ENCODE measurements at regions not wholly inside any gene's neighbourhood (a gene's known extent, or its start where the extent isn't known, plus 50 kb on each side); places are given as distances from the start of the nearest gene placed in this dataset.
"Not testable (repeated sequence)": the region's sequence is repeated elsewhere in the genome, so short reads cannot be mapped to it uniquely, and the experiment has no call there.

DNA sequence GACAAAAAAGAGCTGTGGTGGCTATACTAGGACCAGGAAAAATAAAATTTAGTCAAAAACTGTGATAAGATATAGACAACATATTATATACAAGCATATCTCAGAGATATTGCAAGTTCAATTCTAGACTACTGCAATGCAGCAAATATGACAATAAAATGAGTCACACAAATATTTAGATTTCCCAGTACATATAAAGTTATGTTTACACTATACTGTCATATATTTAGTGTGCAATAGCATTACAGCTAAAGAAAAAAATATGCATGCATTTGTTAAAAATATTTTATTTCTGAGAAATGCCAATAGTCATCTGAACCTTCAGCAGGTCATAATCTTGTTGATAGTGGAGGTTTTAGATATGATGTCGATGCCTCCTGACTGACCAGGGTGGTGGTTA is 72.1 kb downstream of the AKR1C4 start:
- no peak for DNase-seq

- no peak for DNase-seq
Observed at GRCh38 chr10:5269791-5270190, 73.2 kb downstream of the AKR1C4 start.

DNA sequence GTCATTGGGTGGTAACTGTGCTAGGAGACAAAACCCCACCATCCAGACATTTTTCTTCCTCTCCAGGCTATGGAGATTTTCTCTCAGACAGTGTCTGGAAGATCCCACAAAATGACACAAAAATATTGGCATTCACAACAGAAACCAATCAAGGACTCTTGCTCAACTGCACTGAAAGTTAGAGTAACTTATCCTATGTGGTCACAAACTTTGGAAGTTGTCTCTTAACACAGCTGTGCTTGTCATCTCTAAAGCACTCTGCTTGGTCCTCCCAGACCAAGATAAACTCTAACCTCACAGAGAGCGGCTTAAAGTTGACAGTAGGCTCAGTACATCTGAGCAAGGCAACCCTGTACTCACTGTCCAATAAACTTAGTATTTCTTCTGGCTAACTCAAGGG is 74.9 kb downstream of the AKR1C4 start:
- no peak for DNase-seq

- no peak for DNase-seq
Observed at GRCh38 chr10:5272065-5272803, 75.6 kb downstream of the AKR1C4 start.

DNA sequence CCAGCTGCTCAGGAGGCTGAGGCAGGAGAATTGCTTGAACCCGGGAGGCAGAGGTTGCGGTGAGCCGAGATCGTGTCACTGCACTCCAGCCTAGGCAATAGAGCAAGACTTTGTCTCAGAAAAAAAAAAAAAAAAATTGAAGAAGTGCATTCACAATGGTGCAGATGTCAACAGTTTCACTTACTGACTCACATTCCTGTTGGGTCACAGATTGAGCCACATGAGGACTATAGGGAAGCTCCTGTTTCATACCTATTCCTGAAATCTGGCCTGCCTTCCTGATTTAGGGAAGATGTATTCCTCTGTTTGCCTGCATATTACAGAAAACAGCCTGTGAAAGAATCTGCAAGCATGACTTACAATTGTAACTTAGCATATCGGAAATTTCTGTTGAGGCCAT is 78.2 kb downstream of the AKR1C4 start:
- no peak for DNase-seq

DNA sequence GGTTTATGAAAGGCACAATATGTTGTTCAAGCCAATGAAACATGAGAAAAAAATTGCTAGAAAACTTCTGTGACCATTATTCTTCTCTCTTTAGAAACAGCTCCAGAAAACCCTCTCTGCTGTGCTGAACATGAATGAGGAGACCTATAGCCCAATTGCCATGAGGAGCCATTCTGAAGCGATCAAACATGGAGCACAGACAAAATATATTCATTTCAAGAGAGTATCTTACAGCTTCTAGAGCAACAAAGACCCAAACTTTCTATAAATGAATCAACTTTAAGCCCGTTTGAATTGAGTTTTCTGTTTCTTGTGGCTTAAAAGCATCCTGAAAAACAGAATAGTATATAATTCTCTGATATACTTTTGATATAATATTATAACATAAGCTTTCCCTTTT is 83.4 kb upstream of the UCN3 start:
- no peak for DNase-seq

GRCh38 chr10:5282137-5282536 is 82.6 kb upstream of the UCN3 start:
- DNase-seq: no peak

DNA sequence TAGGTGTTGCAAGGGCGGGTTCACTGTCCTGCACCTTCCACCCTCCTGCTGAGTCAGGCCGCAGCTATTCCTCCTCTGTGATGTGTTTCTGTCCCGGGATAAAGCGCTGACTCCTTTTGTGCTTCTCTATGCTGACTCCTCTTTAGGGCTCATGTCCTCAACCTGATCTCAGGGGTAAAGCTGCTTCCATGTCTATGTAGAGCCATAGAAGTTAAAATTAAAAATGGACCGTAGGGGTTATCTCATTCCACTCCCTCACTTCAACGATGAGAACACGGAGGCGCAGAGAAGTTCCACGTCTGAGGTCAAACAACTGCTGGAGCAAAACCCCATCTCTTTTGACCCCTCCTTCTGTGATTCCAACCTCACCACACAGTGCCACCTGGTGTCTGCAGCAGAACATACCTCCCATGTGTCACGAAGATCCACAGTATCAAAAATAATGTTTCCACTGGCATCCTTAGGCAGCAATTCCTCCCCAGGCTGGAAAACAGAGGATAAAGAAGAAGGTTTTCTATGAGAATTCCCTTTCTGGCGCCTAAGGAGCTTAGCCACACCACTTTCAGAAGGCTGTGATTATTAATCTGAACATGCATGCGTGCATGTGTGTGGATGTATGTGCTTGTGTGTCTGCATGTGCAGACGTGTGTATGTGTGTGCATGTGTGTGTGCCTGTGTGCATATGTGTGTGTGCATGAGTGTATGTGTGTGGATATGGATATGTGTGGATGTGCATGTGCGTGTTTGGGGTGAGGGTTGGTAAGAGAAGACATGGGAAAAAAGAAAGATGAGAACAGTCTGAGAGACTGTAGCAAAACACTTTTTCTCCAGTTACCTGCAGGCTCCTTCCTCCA is 81.2 kb upstream of the UCN3 start:
- peak; percentile 13 for DNase-seq

- no peak for DNase-seq
Observed at GRCh38 chr10:5284311-5285057, 80.3 kb upstream of the UCN3 start.

DNA sequence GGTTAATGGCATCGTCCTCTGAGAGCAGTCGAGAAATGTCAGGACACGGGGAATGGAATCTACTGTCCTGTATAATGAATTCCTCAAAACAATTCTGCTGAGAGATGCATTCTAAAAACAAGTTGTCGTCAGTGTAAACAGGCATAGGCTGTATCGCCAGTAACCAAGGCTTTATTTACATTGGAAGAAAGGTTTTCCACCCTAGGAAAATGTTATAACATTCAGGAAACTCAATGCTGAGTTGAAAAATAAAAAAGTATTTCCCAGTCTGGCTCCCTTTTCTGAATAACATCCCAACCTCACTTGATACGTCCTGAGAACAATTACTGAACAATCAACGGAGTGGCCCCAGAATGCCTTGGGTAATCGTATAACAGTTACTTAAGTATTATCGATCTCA is 79.6 kb upstream of the UCN3 start:
- no peak for DNase-seq

GRCh38 chr10:5288359-5288758 is 76.4 kb upstream of the UCN3 start:
- no peak for DNase-seq

DNA sequence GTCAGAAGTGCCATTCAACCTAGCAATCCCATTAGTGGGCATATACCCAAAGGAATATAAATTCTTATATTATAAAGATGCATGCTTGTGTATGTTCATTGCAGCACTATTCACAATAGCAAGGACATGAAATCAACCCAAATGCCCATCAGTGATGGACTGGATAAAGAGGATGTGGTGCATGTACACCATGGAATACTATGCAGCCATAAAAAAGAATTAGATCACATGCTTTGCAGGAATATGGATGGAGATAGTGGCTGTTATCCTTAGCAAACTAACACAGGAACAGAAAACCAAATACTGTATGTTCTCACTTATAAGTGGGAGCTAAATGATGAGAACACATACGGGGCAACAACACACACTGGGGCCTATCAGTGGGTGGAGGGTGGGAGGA is 75.5 kb upstream of the UCN3 start:
- DNase-seq: not testable (repeated sequence)

DNA sequence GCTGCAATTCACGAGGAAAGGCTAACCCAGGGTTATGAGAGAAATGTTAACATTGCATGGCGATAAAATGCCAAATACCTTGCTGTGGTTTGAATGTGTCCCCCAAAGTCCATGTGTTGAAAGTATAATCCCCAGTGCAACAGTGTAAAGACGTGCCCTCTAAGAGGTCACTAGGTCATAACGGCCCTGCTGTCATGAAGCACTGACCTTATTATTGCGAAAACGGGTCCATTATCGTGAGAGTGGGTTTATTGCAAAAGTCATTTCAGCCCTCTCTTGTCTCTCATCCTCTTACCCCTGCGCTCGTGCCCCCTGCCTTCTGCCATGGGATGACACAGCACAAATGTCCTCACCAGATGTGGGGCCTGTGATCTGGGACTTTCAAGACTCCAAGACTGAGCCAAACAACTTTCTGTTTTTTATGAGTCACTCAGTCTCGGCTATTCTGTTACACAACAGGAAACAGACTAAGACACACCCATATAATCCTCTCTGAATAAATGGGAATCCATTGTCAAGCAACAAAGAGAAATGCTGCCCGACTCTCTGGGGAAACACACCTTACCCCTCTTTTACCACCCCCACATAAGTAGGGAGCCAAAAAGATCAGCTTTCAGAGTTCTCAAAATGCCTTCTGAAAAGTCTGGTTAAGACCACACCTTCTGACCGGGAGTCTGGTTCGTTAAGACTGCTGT is 73.1 kb upstream of the UCN3 start:
- no peak for DNase-seq

GRCh38 chr10:5292196-5292735 is 72.5 kb upstream of the UCN3 start:
- no peak for DNase-seq

GRCh38 chr10:5292970-5293369 is 71.8 kb upstream of the UCN3 start:
- DNase-seq: not testable (repeated sequence)

DNA sequence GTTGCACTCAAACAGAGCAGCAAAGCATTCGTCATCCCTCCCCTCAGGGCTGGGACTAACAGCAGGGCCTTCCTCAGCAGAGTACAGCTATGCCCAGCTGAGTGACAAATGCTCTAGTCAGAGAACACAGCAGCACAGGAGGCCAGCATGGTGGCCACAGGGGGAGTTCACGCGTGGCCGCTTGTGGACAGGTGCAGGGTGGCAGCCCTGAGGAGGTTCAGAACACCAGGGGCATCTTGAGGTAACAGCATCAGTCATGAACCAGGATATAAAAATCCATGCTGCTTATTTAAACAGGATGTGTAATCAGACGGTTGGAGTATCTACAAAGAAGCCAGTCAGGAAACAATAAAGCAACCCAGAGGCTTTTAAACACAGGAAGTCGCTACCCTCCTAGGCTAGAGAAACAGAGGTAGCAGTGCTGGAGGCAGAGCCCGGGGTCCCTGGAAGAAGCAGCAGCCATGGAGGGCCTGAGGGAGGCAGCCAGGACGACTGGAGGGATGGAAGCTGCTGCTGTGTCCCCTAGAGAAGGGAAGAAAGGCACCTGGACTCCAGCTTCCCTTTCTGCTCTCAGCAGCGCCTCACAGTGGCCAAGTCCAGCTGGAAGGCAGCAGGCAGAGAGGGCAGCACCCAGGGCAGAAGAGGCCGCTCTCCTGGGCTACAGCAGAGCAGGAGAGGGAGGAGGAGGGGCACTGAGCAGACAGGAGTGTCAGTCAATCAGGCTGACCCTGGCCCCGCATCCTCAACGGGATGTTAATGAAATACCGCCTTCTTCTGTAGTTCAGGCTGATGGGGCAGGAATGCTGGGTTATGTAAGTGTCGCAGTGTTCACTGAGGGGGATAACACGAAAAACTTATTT is 70.8 kb upstream of the UCN3 start:
- DNase-seq: no peak

DNA sequence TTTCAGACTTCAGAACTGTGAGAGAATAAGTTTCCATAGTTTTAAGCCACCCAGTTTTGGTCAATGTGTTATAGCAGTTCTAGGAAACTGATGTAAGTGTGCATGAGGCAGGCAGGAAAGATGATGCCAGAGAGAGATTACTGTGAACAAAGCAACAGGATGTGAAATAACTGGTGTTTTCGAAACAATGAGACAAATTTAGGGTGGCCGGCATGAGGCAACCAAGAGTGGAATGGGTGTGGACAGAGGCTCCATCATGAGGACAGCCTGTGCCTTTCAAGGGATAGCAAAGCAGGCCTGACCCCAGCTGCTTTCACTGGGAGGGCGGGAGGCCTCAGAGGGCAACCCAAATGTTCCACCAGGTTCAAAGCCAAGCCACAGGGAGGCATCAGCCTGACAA is 67.3 kb upstream of the UCN3 start:
- DNase-seq: no peak

- no peak for DNase-seq
Observed at GRCh38 chr10:5297996-5298395, 66.8 kb upstream of the UCN3 start.

DNA sequence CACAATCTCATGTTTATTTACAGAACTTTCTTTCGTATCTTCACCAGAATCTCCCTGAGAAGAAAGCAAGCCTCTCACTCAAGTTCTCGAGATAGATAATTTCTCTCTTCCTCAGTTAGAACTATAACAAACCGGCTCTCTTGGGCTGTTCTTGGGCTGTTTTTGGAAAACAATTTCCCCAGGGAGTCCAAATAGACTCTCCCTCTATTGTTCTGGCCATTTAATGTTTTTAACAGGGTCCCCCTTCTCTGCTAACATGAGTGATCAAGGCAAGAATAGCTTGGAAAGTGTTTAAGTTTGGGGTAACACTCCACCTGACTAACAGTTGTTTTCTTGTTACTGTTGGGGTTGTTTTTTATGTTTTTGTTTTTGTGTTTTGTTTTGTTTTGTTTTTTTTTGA is 64.8 kb upstream of the UCN3 start:
- no peak for DNase-seq

DNA sequence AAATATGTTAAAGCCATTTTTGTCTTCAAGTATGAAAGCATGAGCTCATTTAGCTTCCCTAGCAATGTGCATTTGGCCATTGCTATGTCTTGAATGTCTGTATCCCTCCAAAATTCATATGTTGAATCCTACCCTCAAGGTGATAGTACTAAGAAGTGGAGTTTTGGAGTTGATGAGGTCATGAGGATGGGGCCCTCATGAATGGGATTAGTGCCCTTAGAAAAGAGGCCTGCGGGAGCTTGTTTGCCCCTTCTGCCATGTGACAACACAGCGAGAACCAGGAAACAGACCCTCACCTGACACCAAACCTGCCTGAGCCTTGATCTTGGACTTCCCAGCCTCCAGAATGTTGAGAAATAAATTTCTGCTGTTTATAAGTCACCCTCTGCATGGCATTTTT is 61.3 kb upstream of the UCN3 start:
- no peak for DNase-seq

DNA sequence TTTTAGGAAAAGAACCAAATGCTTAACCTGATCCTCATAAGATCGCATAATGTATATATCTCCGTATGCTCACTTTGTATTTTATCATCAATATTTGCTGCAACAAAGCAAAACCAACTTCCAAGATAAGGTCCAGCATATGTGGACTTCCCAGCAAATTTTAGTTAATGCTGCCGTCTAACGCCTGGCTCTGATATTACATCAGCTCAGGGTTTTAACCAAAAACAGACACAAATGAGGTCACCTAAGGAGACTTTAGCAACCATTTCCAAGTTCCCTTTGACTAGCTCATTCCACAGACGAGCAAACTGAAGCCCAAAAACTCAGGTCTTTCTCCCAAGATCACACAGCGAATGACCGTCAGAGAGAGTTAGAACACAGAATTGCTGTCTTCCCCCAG is 59.4 kb upstream of the UCN3 start:
- no peak for DNase-seq

DNA sequence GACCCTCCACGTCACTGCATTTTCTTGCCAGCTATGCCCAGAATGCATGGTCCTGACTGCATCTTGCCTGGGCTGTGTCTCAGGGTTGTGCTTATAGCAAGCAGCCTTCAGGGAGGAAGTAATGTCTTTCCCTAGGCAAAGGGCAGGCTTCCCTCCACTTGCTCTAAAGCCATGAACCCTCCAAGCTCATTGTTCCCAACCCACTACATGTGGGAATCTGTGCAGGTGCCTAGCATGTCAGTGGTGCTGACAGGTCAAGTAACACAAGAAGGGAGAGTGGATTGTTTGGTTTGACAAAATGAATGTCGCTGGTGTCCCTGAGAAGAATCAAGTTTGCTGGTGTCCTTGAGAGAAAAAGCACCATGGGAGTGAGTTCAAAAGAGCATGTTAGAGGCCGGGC is 53.9 kb upstream of the UCN3 start:
- no peak for DNase-seq
